Fibroblast of skin of back (primary cell): ENCODE measurements at regions not wholly inside any gene's neighbourhood (a gene's known extent, or its start where the extent isn't known, plus 50 kb on each side); places are given as distances from the start of the nearest gene placed in this dataset.

Experiments used
- DNase-seq: peaks from one replicate; pipeline ENCODE4 v3.0.0-alpha.2; 2013

- DNase-seq, result no peak
Observed at GRCh38 chr9:108441726-108442125, 414.1 kb downstream of the ACTL7B start.

DNA sequence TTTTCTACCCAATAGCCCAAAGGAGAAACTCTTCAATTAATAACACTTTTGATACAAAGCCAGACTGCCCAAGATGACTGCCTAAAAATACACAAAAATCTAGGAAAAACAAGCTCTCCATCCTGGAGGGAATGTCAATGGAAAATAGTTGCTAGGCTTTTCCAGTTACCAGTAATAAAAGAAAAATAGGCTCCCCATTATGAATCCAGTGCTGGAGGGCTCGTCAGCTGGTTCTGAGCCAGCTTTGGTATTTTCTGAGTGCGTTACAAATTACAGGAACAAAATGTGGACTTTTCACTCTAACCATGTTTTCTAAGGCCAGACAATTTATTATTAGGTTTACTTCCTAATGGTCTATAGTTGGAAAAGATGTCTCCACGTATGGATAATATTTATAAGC is 414.5 kb downstream of the ACTL7B start:
- no peak for DNase-seq

- peak; percentile 90 for DNase-seq
Observed at GRCh38 chr9:108439947-108440346, 415.8 kb downstream of the ACTL7B start.

DNA sequence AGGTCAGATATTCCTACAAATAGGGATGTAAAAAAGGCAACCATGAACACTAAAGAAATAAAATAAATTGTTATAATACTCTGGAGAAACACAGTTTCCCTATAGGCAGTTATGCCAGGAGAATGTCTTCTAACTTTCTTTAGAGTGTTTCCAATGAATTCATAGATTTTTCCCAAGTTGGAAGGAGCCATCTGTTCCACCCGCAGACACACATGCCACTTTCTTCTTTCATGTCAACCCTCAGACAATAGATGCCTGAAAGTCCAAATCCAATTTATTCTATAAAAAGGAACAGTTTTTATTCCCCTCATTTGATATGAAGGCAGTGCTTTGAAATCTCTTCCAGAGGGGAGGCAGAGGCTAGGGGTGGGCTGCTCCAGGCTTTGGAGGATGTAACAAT is 418.1 kb downstream of the ACTL7B start:
- no peak for DNase-seq

DNA sequence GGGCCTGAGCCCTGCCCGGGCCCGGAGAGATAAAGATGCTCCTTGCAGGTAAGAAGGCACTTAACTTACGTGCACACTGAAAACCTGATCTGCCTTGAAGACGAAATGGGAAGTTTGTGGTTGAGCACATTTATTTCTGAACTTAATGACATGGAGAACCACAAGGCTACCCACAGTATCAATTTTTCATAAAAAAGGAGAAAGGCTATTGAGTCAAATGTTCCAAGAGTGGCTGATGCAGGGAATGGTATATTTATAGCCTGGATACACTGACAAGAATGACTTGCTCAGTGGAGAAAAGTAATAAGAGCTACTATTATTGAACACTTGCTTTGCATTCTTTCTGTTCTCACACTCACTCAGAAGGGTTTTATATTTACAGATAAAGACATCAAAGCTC is 419.3 kb downstream of the ACTL7B start:
- DNase-seq, result no peak

- no peak for DNase-seq
Observed at GRCh38 chr9:108434502-108434901, 421.3 kb downstream of the ACTL7B start.

- no peak for DNase-seq
Observed at GRCh38 chr9:108434036-108434435, 421.8 kb downstream of the ACTL7B start.

- no peak for DNase-seq
Observed at GRCh38 chr9:108430655-108431054, 425.1 kb downstream of the ACTL7B start.

DNA sequence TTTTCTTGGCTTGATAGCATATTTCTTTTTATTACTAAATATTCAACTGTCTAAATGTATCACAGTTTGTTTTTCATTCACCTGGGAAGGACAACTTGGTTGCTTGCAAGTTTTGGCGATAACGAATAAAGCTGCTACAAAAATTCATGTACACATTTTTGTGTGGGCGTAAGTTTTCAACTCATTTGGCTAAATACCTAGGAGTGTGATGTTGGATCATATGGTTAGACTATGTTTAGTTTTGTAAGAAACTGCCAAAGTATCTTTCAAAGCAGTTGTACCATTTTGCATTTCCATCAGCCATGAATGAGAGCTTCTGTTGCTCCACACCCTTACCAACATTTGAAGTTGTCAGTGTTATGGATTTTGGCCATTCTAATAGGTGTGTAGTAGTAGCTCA is 428.0 kb downstream of the ACTL7B start:
- DNase-seq, result no peak

GRCh38 chr9:108426421-108426940 is 429.3 kb downstream of the ACTL7B start:
- peak; percentile 44 for DNase-seq

DNA sequence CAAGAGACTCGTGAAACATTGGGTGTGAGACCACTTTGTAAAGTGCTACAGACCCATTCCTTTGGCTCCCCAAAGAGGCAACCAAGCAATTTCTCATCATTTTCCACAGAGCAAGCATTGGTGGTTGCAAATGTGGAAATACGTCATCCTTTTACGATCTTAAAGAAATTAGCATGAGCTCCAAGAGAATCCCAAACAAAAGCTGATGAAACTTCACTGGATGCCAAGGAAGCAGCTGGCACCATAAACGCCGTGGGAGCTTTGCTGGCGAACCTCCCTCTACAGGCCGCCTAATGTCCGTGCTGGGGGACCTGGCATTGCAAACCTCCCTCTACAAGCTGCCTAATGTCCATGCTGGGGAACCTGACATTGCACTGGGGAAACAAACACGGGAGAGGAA is 432.4 kb downstream of the ACTL7B start:
- no peak for DNase-seq

DNA sequence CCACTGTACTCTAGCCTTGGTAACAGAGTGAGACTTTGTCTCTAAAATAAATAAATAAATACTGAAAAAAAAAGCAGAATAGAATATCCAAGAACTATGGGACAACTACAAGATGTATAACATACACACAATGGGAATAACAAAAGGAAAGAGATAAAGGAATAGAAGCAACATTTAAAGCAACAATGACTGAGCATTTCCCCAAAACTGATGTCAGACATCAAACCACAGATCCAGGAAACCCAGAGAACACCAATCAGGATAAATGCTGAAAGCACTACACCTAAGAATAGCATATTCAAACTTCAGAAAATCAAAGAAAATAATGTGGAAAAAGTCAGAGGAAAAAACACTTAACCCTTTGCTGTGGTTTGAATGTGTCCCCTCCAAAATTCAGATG is 436.4 kb downstream of the ACTL7B start:
- no peak for DNase-seq

DNA sequence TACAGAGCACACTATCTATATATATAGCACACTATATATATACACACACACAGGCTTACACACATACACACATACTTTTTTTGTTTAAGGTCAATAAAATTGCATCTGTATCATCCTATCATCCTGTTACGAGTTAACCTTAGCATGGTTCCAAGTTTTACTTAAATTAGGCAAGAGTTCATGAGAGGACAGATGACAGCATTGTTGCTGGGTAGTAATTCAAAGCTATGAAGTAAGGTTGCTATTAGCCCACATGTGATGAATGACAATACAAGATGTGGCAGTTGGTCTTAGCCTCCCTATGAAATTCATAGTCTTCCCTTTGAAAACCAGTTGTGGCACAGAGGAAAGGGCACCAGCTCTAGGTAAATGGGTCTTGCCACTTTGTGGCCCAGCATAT is 438.1 kb downstream of the ACTL7B start:
- no peak for DNase-seq

- DNase-seq, result no peak
Observed at GRCh38 chr9:108417312-108417711, 438.5 kb downstream of the ACTL7B start.

DNA sequence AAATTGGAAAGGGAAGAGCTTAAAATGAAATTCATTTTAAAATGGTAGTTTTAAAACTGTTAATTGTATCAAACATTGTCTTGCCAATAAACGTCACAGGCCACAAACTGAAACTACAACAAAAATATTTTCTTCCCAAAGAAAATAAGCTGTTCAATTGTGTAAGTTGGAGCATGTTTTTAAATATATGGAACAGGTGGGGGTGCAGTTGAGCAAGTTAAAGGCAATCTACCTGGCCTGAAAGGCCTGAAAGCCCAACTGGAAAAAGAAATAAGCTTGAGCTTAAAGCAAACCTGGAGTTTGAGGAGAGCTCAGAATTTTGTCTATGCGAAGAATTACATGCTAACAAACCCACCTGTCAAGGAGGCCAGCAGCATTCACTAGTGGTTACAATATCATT is 439.5 kb downstream of the ACTL7B start:
- DNase-seq, result no peak

GRCh38 chr9:108413809-108414208 is 442.0 kb downstream of the ACTL7B start:
- peak; percentile 17 for DNase-seq

DNA sequence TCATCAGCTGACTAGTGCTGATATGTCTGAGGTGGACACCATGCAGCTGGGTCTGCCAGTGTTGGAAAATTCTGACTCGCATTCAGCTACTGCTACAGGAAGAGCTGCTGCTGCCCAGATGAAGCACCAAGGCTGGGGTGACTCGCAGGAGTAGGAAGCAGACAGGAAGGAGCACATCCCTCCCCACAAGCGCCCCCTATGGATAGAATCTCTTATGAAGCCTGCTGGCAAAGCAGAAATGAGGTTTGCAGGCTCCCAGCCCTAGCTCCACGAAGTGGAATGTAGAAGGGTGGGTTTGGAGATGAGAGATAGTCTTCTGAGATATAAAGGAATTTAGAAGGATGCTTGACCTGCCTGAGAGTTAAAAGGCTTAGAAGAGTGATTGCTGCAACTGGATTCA is 443.0 kb downstream of the ACTL7B start:
- peak; percentile 25 for DNase-seq

DNA sequence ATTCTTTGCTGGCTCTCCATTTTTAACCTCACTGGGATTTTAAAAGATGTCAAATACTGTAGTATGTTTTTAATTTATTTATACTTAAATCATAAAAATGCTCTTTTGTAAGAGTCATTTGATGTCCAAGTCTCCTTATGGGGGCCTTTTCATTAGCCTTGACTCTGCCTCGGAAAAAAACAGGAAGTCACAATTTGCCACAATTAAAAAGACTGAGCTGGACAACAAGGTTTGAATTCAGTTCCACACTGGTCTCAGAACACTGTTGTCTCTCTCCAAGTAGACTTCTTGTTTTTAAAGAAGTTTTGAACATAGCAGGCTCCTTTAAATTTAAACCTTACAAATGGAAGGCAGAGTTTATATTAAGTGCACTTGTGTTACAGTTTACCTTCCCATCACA is 444.2 kb downstream of the ACTL7B start:
- no peak for DNase-seq

DNA sequence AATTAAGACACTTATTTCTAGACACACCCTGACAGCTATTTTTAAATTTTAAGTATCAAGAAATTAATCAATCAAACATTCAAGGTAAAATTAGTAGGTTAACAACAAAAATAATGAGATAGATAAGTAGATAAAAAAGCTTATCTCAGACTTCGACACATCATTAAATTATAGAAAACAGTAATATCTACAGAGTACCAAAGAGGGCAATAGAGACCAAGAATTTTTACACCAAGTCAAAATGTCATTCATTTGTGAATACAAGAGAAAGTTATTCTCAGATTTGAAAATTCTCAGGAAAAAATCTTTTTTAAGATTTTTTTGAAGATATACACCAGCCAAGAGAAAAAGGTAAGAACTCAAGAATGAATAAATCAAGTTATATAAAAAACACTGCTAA is 445.6 kb downstream of the ACTL7B start:
- no peak for DNase-seq

DNA sequence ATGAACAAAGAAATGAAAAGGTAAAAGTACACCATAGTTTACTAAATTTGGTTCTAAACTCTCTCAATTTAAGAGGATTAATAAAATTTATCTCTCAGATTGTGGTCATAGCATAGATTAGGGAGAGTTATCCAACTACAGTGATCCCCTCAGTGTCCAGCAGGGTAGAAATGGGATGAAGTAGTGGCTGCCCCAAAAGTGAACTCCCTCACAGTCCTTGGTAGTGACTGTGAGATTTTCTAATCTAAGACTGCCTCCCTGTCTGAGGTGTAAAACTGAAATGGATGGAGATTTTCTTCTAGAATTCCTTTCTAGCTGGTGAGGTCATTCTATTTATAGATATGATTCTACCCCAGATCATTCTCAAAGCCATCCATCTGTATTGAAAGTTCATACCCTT is 455.5 kb downstream of the ACTL7B start:
- peak; percentile 32 for DNase-seq

DNA sequence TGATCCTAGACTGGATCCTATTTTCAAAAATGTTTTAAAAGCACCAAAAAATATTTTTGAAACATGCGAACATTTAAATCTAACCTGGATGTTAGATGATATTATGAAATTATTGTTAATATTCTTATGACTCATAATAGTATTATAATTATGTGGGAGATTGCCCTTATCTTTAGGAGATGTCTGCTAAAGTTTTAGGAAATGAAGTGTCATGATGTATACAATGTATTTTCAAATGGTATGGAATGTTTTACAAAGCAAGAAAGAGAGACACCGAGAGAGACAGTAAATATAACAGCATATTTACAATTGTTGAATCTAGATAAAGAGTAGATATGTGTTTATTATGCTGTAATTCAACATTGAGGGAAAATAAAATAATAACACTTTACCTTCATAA is 455.9 kb downstream of the ACTL7B start:
- no peak for DNase-seq

DNA sequence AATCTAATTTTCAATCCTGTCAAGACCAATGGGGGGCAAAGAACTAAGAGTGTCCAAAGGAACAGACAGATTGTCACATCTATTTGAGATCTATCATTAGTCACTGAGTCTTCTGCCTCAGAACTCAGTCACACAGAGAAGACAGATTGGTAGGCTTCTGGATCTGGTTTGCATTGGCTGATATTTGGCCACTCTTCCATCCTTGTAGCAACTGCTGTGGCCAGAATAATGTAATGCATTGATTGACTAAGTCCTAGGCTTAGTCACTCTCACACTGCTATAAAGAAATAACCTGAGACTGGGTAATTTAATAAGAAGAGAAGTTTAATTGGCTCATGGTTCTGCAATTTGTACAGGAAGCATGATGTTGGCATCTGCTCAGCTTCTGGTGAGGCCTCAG is 458.5 kb downstream of the ACTL7B start:
- DNase-seq, result no peak

- DNase-seq, result no peak
Observed at GRCh38 chr9:108396611-108397010, 459.2 kb downstream of the ACTL7B start.

DNA sequence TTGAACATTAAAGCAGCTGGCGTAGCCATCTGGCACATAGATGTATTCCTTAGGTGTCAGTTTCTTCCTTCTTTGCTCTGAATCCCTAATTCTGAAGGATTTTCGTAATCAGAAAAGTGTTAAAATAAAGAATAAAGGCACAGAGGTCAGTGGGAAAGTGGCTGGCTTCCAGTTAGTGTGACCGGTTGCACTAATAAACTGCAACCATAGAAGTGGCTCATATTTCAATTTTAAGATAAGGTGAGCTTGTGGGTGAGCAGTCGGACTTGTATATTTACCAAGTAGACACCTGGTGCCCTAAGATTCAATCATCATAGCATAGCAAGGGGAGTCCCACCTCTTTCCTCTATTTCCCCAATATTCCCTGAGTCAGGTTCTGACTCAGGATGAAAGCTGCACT is 459.6 kb downstream of the ACTL7B start:
- DNase-seq, result no peak

DNA sequence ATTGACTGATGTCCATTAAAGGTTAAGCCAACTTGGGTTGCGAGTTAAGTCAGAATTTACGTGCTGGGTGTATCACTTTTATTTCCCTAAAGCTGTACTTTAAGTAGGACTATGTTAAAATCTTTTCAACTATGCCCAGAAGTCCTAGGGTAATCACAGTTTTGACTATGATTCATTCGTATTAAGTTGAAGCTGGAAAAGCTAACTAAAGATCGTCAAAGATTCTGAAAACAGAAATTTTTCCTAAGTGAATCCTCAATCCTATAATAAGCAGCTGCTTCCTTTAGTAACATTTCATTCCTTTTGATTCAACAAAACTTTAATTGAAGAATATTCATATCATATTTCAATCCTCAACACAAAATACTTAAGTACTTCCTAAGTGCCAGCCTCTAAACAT is 460.4 kb downstream of the ACTL7B start:
- DNase-seq, result peak; percentile 27

DNA sequence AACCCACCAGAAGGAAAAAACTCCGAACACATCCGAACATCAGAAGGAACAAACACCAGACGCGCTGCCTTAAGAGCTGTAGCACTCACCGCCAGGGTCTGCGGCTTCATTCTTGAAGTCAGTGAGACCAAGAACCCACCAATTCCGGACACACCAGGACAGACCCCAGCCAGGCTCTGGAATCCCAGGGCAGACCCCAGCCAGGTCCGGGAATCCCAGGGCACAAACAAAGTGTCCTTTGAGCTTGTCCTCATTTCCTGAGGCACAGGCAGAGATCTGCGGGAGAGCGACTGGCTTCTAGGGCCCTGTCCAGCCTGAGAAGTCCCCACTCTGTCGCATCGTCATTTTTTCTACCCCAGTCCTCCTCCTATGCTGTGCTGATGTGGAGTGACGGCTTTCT is 461.1 kb downstream of the ACTL7B start:
- no peak for DNase-seq
